K562 (cell line): ENCODE measurements at regions not wholly inside any gene's neighbourhood (a gene's known extent, or its start where the extent isn't known, plus 50 kb on each side); places are given as distances from the start of the nearest gene placed in this dataset.

Experiments used
- ATAC-seq: fragments of 200-7000 bp; cut with Tn5 transposase; 3 replicates; pipeline ENCODE4 v1.9.1; 2020; ENCODE audit warnings: moderate library complexity
- BruUV-seq: library from RNA; stranded (reverse); fragments of 400-500 nt; replicated peaks from 2 replicates; lab custom pipeline; 2021; lab: Mats Ljungman, UMichigan
- CTCF ChIA-PET: fragments of 300-600 bp; formaldehyde crosslinking; extraction: SDS; loops from one replicate; lab custom pipeline; 2021; ENCODE audit warnings: low intra/inter-chr PET ratio; lab: Yijun Ruan, JAX
- POLR2A ChIA-PET: fragments of 300-600, 350-650 bp; sonication (Branson Sonifier 250); formaldehyde crosslinking; extraction: SDS; loops from one replicate; lab custom pipeline; 2021; ENCODE audit warnings: antibody characterized with exemption, inconsistent platforms; lab: Yijun Ruan, JAX
- DNase-seq, 4 experiments: peaks; one replicate each; pipeline versions ENCODE4 v3.0.0 to v3.0.0-alpha.2; 2011 to 2018; ENCODE audit warnings: low spot score in 3 of 4, mixed read lengths in 3 of 4; ENCODE audit errors: extremely low read depth in 1 of 4
- FAIRE-seq: peaks from 2 replicates; lab custom pipeline; 2011; peaks lifted over from hg19 to GRCh38; lab: Jason Lieb, UNC
- H2AFZ ChIP-seq: 2 replicates; pipeline ENCODE4 v1.6.0; 2011; ENCODE audit warnings: low read depth, low read length, control low read depth, inconsistent platforms
- H3K27ac ChIP-seq: fragments of 200-600 bp; 3 replicates; pipeline ENCODE4 v1.8.0; 2011; ENCODE audit warnings: low read depth, mild to moderate bottlenecking, control low read depth, inconsistent platforms, low read length, moderate library complexity, mixed read lengths; ENCODE audit errors: extremely low read depth
- H3K27me3 ChIP-seq, 2 experiments: fragments of 300-600 bp in 1 of 2; 2 replicates in 1 of 2; 3 replicates in 1 of 2; pipeline versions ENCODE4 v1.6.0 to v1.8.0; 2011; ENCODE audit warnings: inconsistent platforms in 2 of 2, low read length in 2 of 2, mild to moderate bottlenecking in 1 of 2, mixed read lengths in 1 of 2, moderate library complexity in 1 of 2; ENCODE audit not compliant: control insufficient read depth in 2 of 2, insufficient read depth in 2 of 2
- H3K36me3 ChIP-seq: fragments of 300-600 bp; 3 replicates; pipeline ENCODE4 v1.8.0; 2011; ENCODE audit warnings: mild to moderate bottlenecking, low read length, inconsistent platforms; ENCODE audit not compliant: control insufficient read depth, insufficient read depth
- H3K4me1 ChIP-seq, 2 experiments: fragments of 200-600 bp in 1 of 2; replicated peaks in 1 of 2; 2 replicates in 1 of 2; 3 replicates in 1 of 2; pipeline versions ENCODE4 v1.5.1 to v1.8.0; 2011; ENCODE audit warnings: inconsistent platforms in 2 of 2, low read length in 2 of 2, mild to moderate bottlenecking in 1 of 2, mixed read lengths in 1 of 2, moderate library complexity in 1 of 2; ENCODE audit not compliant: control insufficient read depth in 2 of 2, insufficient read depth in 2 of 2
- H3K4me2 ChIP-seq: 2 replicates; pipeline ENCODE4 v1.6.1; 2011; ENCODE audit warnings: low read length, control low read depth, inconsistent platforms, mixed read lengths; ENCODE audit not compliant: insufficient read depth
- H3K4me3 ChIP-seq: fragments of 200-600 bp; sonication (generic), shearing (Covaris generic); 2 replicates; pipeline ENCODE4 v1.5.1; 2016; ENCODE audit warnings: control low read depth, inconsistent platforms
- H3K79me2 ChIP-seq: fragments of 200-600 bp; 3 replicates; pipeline ENCODE4 v1.8.0; 2011; ENCODE audit warnings: low read length, inconsistent platforms; ENCODE audit not compliant: control insufficient read depth, insufficient read depth
- H3K9ac ChIP-seq, 2 experiments: 2 replicates each; pipeline versions ENCODE4 v1.6.0 to v1.6.1; 2011; ENCODE audit warnings: low read depth in 2 of 2, low read length in 2 of 2, control low read depth in 1 of 2, inconsistent platforms in 1 of 2, mild to moderate bottlenecking in 1 of 2, mixed read lengths in 1 of 2; ENCODE audit not compliant: insufficient read depth in 1 of 2
- H3K9me1 ChIP-seq: one replicate; pipeline ENCODE4 v1.6.0; 2011; ENCODE audit warnings: inconsistent platforms, mild to moderate bottlenecking, low read length, moderate library complexity; ENCODE audit not compliant: control insufficient read depth, insufficient read depth
- H3K9me3 ChIP-seq: replicated peaks from 2 replicates; pipeline ENCODE4 v1.5.1; 2011; ENCODE audit warnings: low read depth, low read length, inconsistent platforms; ENCODE audit not compliant: control insufficient read depth, insufficient read depth
- H4K20me1 ChIP-seq: replicated peaks from 2 replicates; pipeline ENCODE4 v1.6.1; 2011; ENCODE audit warnings: low read length, inconsistent platforms, mixed read lengths; ENCODE audit not compliant: control insufficient read depth, insufficient read depth
- KLF1 ChIP-seq: fragments of 450-650 bp; IDR thresholded peaks from 2 replicates; pipeline ENCODE4 v1.6.1; 2016; ENCODE audit warnings: missing genetic modification characterization, missing compliant biosample characterization
- MXI1 ChIP-seq: IDR thresholded peaks from 2 replicates; pipeline ENCODE4 v1.6.1; 2011; ENCODE audit warnings: low read depth, mild to moderate bottlenecking, improper control_type of control experiment, low read length
- NFE2L1 ChIP-seq: fragments of 450-650 bp; IDR thresholded peaks from 2 replicates; pipeline ENCODE4 v1.6.1; 2016; ENCODE audit warnings: missing genetic modification characterization, low read depth, mild to moderate bottlenecking, missing compliant biosample characterization, moderate library complexity, borderline replicate concordance
- SFPQ ChIP-seq: fragments of 200-400 bp; formaldehyde crosslinking; IDR thresholded peaks from 2 replicates; pipeline ENCODE4 v1.6.1; 2017; ENCODE audit warnings: mild to moderate bottlenecking, low read depth, low read length, moderate library complexity
- SMAD3 ChIP-seq: fragments of 450-650 bp; formaldehyde crosslinking; conservative IDR thresholded peaks from 2 replicates; pipeline ENCODE4 v1.4.0; 2020; ENCODE audit warnings: mild to moderate bottlenecking
- ZC3H11A ChIP-seq: IDR thresholded peaks from 2 replicates; pipeline ENCODE4 v1.6.1; 2012; ENCODE audit warnings: low read depth, low read length, improper control_type of control experiment
- ZNF3 ChIP-seq: fragments of 250-450 bp; sonication (Bioruptor Pico); IDR thresholded peaks from 2 replicates; pipeline ENCODE4 v1.5.0; 2021; ENCODE audit warnings: mild to moderate bottlenecking, moderate library complexity
- ZNF324 ChIP-seq: fragments of 250-450 bp; sonication (Bioruptor Pico); IDR thresholded peaks from 2 replicates; pipeline ENCODE4 v1.4.0; 2020; ENCODE audit warnings: mild to moderate bottlenecking
- ZNF41 ChIP-seq: fragments of 250-450 bp; sonication (Bioruptor Pico); conservative IDR thresholded peaks from 2 replicates; pipeline ENCODE4 v1.4.0; 2020; ENCODE audit warnings: mild to moderate bottlenecking
- ZSCAN29 ChIP-seq: fragments of 450-650 bp; IDR thresholded peaks from 2 replicates; pipeline ENCODE4 v1.6.1; 2017
- WGBS: fragments of 100-300 bp; shearing (Covaris generic); methylation state at CpG from one replicate; pipeline ENCODE4 v1.1.6; 2016; ENCODE audit warnings: low coverage, mixed read lengths; ENCODE audit not compliant: insufficient coverage; ENCODE audit errors: missing lambda C conversion rate; 5-methylcytosine and 5-hydroxymethylcytosine counted together
- in situ Hi-C: fragments of 300-500 bp; cut with MboI; formaldehyde crosslinking; loops from 4 replicates; pipeline ENCODE4 v1.15.0; 2018; ENCODE audit warnings: inconsistent platforms, mixed read lengths
- intact Hi-C: fragments of 100-400 bp; cut with micrococcal nuclease; formaldehyde crosslinking; loops from 2 replicates; pipeline ENCODE4 v1.14.2; 2022
- TF ChIP-seq, protein P1 (sequence below): fragments of 250-450 bp; sonication (Bioruptor Pico); IDR thresholded peaks from 2 replicates; pipeline ENCODE4 v1.4.0; 2020; ENCODE audit warnings: borderline replicate concordance
- TF ChIP-seq, protein P2 (sequence below): fragments of 250-450 bp; sonication (Bioruptor Pico); IDR thresholded peaks from 2 replicates; pipeline ENCODE4 v1.5.0; 2022; ENCODE audit warnings: mild to moderate bottlenecking

DNA sequence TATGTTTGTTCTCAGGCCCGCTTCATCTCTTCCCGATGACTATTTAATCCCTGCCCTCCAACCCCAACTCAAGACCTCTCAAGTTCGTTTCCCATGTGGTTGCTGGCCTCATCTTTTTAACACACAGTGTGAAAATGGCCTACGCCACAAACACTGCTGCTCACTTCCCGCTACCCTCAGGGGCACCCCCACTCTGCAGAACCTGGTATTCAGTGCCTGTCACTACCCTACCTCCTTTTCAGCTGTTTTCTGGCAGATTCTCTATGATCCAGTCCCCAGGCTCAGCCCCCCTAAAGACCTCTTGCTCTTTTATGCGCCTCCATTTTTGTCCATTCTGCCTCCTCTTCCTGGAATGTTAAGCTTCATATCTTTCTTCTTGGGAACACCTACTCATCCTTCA lies 152.6 kb upstream of the C1orf174 start (continued):
- TF ChIP-seq, protein P1, sequence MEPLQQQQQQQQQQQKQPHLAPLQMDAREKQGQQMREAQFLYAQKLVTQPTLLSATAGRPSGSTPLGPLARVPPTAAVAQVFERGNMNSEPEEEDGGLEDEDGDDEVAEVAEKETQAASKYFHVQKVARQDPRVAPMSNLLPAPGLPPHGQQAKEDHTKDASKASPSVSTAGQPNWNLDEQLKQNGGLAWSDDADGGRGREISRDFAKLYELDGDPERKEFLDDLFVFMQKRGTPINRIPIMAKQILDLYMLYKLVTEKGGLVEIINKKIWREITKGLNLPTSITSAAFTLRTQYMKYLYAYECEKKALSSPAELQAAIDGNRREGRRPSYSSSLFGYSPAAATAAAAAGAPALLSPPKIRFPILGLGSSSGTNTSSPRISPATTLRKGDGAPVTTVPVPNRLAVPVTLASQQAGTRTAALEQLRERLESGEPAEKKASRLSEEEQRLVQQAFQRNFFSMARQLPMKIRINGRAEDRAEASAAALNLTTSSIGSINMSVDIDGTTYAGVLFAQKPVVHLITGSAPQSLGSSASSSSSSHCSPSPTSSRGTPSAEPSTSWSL (CRISPR knock-in tag) = no peak
- TF ChIP-seq SMAD3 (CRISPR knock-in tag) (no peak), ZC3H11A (no peak), ZNF324 (no peak), NFE2L1 (no peak)
- TF ChIP-seq, protein P2, sequence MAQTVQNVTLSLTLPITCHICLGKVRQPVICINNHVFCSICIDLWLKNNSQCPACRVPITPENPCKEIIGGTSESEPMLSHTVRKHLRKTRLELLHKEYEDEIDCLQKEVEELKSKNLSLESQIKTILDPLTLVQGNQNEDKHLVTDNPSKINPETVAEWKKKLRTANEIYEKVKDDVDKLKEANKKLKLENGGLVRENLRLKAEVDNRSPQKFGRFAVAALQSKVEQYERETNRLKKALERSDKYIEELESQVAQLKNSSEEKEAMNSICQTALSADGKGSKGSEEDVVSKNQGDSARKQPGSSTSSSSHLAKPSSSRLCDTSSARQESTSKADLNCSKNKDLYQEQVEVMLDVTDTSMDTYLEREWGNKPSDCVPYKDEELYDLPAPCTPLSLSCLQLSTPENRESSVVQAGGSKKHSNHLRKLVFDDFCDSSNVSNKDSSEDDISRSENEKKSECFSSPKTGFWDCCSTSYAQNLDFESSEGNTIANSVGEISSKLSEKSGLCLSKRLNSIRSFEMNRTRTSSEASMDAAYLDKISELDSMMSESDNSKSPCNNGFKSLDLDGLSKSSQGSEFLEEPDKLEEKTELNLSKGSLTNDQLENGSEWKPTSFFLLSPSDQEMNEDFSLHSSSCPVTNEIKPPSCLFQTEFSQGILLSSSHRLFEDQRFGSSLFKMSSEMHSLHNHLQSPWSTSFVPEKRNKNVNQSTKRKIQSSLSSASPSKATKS = no peak

GRCh38 chr1:4053160-4053748 lies 153.2 kb upstream of the C1orf174 start:
- Histone ChIP-seq H3K36me3 (no peaks in the 10 kb centered on the region), H3K4me1 (no peaks in the 10 kb centered on the region), H3K4me3 (no peak overlapping the region), H4K20me1 (no peaks in the 10 kb centered on the region), H3K27ac (no peak overlapping the region), H3K9ac (no peak overlapping the region), H3K27me3 (peaks cover 10 to 60% of the 10 kb centered on the region in 2 experiments; a peak in 4 of 5 replicates), H3K9me1 (no peaks in the 10 kb centered on the region), H2AFZ (no peak overlapping the region), H3K4me2 (no peak overlapping the region), H3K9me3 (no peaks in the 10 kb centered on the region), H3K79me2 (no peaks in the 10 kb centered on the region)
- no peak for FAIRE-seq
- no peak for DNase-seq
- BruUV-seq = no TSS peak
- ChIA-PET POLR2A (interaction anchor here (0.6 kb wide), 1 partner anchor 1029 kb away, joined by 3 read pairs; no protein-coding TSS in a partner anchor), CTCF (no interaction called here)
- intact Hi-C loops = no loop called here
- in situ Hi-C loops = no loop called here
- 2% methylated on average over 8 of the region's 8 CpGs for WGBS
- no peak for ATAC-seq
- TF ChIP-seq SFPQ (no peak), MXI1 (no peak), ZSCAN29 (no peak), ZNF3 (no peak), KLF1 (tag) (no peak), ZNF41 (CRISPR knock-in tag) (no peak)
